ENCODE measurements at regions not wholly inside any gene's neighbourhood (a gene's known extent, or its start where the extent isn't known, plus 50 kb on each side); places are given as distances from the start of the nearest gene placed in this dataset.

- no peak for DNase-seq (ENCODE audit: low read depth, low spot score)
These were observed 211.4 kb upstream of the HS6ST1 start for GRCh38 chr2:128530025-128530573.

DNA sequence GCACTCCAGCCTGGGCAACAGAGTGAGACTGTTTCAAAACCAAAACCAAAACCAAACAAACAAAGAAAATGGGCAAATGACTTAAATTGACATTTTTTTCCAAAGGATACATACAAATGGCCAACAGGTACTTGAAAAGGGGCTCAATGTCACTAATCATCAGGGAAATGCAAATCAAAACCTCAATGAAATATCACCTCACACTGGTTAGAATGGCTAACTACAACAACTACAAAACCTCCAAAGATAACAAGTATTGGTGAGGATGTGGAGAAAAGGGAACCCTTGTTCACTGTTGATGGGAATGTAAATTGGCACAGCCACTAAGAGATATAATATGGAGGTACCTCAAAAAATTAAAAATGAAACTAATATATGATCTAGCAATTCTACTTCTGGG is 213.2 kb upstream of the HS6ST1 start:
- no peak for DNase-seq (ENCODE audit: low read depth, low spot score)

- DNase-seq (ENCODE audit: low read depth, low spot score), result no peak
These were observed 214.4 kb upstream of the HS6ST1 start for GRCh38 chr2:128533101-128533500.

GRCh38 chr2:128534688-128535392 is 216.2 kb upstream of the HS6ST1 start:
- DNase-seq (ENCODE audit: low read depth, low spot score), result no peak

GRCh38 chr2:128535953-128536352 is 217.3 kb upstream of the HS6ST1 start:
- no peak for DNase-seq (ENCODE audit: low read depth, low spot score)

- peak; percentile 98 for DNase-seq (ENCODE audit: low read depth, low spot score)
These were observed 218.4 kb upstream of the HS6ST1 start for GRCh38 chr2:128536925-128537620.

DNA sequence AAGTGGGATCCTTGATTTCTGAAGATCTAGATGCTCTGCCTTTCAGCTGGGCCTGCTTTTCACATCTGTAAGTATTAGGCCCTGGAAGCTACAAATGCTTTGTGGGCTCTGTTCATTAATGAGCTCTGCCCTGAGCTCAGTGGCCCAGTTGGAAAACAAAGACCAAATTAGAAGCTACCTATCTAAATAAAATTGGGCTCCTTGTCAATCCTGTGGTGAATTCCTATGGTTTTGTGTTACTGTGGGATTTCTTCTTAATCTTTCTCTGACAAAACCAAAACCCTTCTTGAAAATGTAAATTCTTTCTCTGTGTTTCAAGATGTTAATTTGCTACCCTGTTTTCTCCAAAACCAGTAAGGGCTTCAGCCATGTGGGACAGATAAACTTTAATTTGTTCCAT is 219.0 kb upstream of the HS6ST1 start:
- no peak for DNase-seq (ENCODE audit: low read depth, low spot score)

DNA sequence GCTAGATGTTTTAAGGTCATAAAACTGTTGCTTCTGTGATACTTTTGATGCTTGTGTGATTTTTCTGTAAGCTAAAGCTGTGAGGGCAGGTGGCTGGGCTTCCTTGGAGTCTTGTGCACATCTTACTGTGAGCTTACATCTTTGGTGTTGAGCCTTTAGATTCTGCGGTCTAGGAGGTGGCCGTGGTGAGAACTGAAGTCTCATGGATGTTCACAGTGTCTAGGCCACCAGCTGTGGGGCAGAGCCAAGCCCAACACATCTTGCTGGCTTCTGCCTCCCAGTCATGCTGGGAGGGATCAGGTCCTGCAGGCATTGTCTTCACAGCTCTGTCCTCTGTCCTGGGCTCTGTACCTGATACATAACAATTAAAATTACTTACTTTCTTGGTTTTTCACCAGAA is 219.7 kb upstream of the HS6ST1 start:
- DNase-seq (ENCODE audit: low read depth, low spot score), result peak; percentile 87

GRCh38 chr2:128540670-128541069 is 222.0 kb upstream of the HS6ST1 start:
- no peak for DNase-seq (ENCODE audit: low read depth, low spot score)

DNA sequence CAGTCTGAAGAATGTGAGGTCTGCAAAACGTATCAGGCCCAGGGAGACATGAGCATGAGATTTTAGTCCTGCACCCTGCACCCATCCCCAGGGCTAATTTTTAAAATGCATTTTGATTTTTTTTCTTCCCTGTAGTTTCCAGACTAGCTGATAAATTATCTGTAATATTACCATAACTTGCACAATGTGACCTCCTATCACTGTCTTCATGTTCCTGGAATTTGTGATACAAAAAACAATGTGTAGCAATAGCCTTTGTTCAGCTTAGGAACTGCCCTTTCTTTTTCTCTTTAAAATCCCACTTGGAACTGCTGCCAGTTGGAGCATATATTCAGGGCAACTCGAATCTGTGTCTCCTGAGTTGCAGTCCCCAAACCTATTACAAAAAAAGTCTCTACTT is 222.8 kb upstream of the HS6ST1 start:
- no peak for DNase-seq (ENCODE audit: low read depth, low spot score)

DNA sequence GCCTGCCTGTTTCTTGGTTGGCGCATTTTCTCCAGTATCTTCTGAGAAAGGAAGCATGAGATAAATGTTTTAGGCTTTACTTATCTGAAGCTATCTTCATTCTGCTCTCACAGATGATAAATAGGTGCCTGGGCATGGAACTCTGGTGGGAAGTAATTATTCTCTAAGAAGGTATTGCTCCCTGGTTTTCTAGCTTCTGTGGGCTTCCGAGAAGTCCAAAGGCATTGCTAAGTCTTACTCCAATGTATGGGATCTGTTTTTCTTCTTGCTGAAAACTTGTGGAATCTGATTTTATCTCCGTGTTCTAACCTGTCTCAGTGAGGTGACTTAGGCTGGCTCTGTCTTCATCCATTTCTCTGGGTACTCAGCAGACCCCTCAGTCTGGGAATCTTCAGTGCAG is 224.4 kb upstream of the HS6ST1 start:
- no peak for DNase-seq (ENCODE audit: low read depth, low spot score)

GRCh38 chr2:128543646-128544045 is 225.0 kb upstream of the HS6ST1 start:
- no peak for DNase-seq (ENCODE audit: low read depth, low spot score)

DNA sequence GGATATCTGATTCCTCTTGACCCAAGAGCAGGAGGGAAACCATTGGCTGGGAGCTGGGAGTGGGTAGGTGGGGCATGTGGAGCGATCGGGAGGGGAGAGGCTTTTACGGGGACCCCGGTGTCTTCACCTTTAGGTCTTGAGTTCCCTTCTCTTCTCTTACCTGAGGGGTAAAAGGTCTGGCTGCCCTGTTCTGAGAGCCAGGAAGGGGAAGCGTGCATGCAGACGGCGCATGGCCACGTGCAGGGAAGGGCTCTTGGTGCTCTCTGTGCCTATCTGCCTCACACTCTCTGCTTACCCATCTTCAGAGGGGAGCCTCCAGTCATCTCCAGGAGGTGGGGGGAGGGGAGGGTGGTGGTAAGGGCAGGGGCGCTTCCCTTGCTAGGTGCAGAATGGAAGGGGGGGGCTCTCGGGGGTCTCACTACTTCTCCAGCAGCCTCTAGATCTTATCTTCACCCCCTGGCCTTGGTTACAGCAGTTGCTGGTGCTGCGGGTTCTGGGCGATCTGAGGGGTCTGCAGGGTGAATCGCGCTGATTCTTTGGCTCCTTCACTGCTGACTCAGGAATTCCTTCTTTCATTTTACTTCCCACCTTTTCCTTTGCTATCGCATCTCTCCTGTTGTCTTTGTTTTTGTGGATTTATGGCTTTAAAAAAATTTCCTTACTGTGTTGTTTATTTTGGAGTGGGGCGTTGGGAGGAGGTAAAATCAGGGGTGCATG is 225.8 kb upstream of the HS6ST1 start:
- no peak for DNase-seq (ENCODE audit: low read depth, low spot score)

- DNase-seq (ENCODE audit: low read depth, low spot score), result no peak
These were observed 226.4 kb upstream of the HS6ST1 start for GRCh38 chr2:128545085-128545484.

- DNase-seq (ENCODE audit: low read depth, low spot score), result no peak
These were observed 227.2 kb upstream of the HS6ST1 start for GRCh38 chr2:128545829-128546228.

- no peak for DNase-seq (ENCODE audit: low read depth, low spot score)
These were observed 229.0 kb upstream of the HS6ST1 start for GRCh38 chr2:128547667-128548066.

GRCh38 chr2:128548461-128548891 is 229.8 kb upstream of the HS6ST1 start:
- no peak for DNase-seq (ENCODE audit: low read depth, low spot score)

GRCh38 chr2:128549094-128549493 is 230.4 kb upstream of the HS6ST1 start:
- DNase-seq (ENCODE audit: low read depth, low spot score), result no peak

GRCh38 chr2:128549646-128550260 is 231.1 kb upstream of the HS6ST1 start:
- no peak for DNase-seq (ENCODE audit: low read depth, low spot score)

- DNase-seq (ENCODE audit: low read depth, low spot score), result no peak
These were observed 231.7 kb upstream of the HS6ST1 start for GRCh38 chr2:128550389-128550788.

DNA sequence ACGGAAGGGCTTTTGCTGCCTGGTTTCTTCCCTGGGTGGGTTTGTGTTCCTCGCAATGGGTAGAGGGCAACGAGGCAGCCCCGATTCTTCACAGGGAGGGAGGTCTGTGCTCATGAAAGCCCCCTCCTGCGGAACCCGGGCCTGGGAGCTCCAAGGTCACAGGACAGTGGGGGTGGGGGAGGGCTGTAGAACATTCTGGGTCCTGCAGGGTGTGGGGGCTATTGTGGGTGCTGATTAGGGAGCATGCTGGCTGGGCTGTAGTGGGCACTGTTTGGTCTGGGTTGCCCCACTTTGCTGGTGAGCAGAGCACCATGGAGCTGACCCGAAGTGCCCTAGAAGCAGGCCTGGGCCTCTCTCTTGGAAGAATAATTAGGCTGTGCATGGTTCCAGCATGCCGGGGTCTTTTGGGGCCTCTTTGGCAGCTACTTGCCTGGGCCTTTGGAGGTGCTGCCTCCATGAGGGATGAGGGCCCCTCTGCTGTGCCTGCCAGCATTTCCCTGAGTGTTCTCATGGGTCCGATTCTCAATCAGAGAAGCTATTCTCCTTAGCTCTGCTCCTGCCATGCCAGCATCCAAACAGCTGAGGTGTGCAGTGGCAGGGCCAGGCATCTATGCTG is 232.2 kb upstream of the HS6ST1 start:
- no peak for DNase-seq (ENCODE audit: low read depth, low spot score)

DNA sequence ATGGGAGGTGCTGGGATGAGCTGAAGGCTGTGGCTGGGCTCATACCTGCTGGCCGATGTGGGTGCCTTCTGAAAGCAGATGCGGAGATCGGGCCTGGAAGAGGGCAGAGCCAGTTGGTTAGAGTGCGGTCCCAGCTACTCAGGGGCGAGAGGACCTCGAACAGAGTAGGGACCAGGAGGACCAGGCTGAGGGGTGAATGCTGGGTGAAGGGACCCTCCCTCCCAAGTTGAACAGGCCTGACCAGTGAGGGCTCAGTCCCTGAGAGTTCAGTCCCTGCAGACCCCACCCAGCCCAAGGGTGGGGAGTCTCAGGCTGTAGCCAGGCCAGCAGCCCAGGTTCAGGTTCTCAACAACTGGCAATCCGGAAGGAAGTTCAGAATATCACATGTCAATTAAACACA is 232.8 kb upstream of the HS6ST1 start:
- no peak for DNase-seq (ENCODE audit: low read depth, low spot score)

All from smooth muscle cell of the brain vasculature (primary cell).